Gastrocnemius medialis (tissue), 4 donors: ENCODE measurements at regions not wholly inside any gene's neighbourhood (a gene's known extent, or its start where the extent isn't known, plus 50 kb on each side); places are given as distances from the start of the nearest gene placed in this dataset.

Source experiments
- POLR2A ChIP-seq, 2 donors: fragments of 450-650 bp; IDR thresholded peaks; one replicate each; pipeline ENCODE4 v1.6.1; 2017; ENCODE audit warnings: antibody characterized with exemption in 2 of 2, mild to moderate bottlenecking in 2 of 2, moderate library complexity in 2 of 2
- TF ChIP-seq, protein P1 (sequence below), 5 experiments: fragments of 450-650 bp in 3 of 5; fragments of 200-600 bp in 2 of 5; sonication (generic) in 2 of 5; IDR thresholded peaks in 4 of 5; conservative IDR thresholded peaks in 1 of 5; 1 replicate in 4 of 5; 2 replicates in 1 of 5; pipeline ENCODE4 v1.5.1; 2016 to 2019; ENCODE audit warnings: antibody characterized with exemption in 5 of 5, mild to moderate bottlenecking in 3 of 5, moderate library complexity in 3 of 5

DNA sequence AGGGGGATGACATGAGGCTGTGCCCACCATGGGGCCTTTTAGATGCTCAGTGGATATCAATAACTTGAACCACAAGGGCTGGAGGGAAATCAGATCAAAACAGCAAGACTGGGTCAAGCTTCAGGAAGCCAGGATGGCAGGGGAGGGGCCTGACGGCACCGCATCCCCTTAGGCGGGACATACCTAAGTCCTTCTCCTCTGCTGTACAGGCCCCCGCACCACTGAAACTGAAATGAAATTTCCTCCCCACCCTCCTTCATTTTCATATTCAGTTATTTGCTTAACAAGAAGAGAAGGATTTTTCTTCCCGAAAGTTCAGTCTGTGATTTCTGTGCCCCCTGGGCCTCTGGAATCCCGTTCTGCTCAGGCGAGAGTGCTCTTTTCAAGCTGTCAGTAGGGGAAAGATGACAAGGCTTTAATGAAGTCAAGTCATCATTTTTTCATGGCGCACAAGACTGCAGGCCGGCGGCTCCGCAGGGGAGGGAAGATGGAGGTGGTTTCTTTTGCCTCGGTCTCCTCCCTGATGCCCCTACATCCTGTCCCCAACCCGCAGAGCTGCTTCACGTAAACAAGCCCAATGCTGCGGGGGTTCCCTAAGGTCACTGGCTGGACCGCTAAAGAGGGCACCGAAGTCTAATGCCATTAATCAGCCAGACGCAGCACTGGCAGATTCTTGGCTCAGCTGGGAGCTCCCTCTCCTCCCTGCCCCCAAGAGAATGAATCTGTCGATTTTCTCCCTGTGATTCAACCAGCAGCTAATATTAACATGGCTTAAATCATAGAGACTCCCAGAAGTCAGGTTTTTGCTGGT is 264.8 kb downstream of the C1orf94 start:
- TF ChIP-seq, protein P1, sequence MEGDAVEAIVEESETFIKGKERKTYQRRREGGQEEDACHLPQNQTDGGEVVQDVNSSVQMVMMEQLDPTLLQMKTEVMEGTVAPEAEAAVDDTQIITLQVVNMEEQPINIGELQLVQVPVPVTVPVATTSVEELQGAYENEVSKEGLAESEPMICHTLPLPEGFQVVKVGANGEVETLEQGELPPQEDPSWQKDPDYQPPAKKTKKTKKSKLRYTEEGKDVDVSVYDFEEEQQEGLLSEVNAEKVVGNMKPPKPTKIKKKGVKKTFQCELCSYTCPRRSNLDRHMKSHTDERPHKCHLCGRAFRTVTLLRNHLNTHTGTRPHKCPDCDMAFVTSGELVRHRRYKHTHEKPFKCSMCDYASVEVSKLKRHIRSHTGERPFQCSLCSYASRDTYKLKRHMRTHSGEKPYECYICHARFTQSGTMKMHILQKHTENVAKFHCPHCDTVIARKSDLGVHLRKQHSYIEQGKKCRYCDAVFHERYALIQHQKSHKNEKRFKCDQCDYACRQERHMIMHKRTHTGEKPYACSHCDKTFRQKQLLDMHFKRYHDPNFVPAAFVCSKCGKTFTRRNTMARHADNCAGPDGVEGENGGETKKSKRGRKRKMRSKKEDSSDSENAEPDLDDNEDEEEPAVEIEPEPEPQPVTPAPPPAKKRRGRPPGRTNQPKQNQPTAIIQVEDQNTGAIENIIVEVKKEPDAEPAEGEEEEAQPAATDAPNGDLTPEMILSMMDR (IDR thresholded peaks at IDR 0.05 in 4 of 5, conservative IDR thresholded peaks at IDR 0.05 in 1 of 5), result no peak
- no peak for TF ChIP-seq POLR2A (IDR thresholded peaks at IDR 0.05)
